NCI-H748 (cell line): ENCODE measurements at regions not wholly inside any gene's neighbourhood (a gene's known extent, or its start where the extent isn't known, plus 50 kb on each side); places are given as distances from the start of the nearest gene placed in this dataset.

ENCODE experiments used
- DNase-seq: peaks from one replicate; lab custom pipeline; 2025; ENCODE audit not compliant: unreplicated experiment; lab: John Stamatoyannopoulos, UW

GRCh38 chr11:15757048-15757698 lies 599.2 kb downstream of the SOX6 start:
- no peak for DNase-seq

- DNase-seq: no peak
Measured at GRCh38 chr11:15758857-15759465, 597.4 kb downstream of the SOX6 start.

GRCh38 chr11:15761235-15761634 lies 595.1 kb downstream of the SOX6 start:
- DNase-seq: no peak

DNA sequence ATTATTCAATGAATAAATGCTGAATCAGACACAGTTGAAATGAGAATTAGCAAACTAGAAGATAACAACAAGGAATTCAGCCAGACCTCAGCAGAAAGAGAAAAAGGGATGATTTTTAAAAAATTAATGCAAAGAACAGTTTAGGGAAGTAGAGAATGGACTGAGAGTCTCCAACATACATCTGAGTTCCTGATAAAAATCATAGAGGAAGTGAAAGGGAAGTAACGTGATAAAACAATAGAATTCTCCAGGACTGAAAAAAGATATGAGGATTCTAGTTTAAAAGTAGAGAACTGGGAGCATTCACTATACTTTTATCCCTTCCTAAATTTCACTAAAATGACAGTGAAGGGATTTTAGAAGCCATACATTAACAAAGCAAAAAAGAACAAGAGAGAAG lies 592.0 kb downstream of the SOX6 start:
- DNase-seq: no peak

GRCh38 chr11:15764948-15765347 lies 591.4 kb downstream of the SOX6 start:
- no peak for DNase-seq

GRCh38 chr11:15765530-15765929 lies 590.8 kb downstream of the SOX6 start:
- no peak for DNase-seq

DNA sequence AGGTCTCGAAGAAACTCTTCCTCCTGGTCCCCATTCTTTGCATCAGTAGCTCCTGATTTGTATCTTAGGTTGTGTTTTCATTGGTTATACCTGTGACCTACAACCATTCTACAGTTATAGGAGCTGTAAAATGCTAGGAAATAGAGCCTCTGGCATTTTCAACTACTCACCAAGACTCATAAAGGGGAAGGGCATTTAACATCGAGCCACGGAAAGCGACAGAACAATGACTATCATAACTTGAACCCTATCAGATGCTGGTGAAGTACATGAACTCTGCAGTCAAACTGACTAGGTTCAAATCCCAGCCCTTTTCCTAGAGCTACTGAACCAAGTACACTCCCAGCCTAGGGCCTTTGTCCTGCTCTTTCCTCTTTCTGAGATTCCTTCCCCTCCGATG lies 588.0 kb downstream of the SOX6 start:
- no peak for DNase-seq

DNA sequence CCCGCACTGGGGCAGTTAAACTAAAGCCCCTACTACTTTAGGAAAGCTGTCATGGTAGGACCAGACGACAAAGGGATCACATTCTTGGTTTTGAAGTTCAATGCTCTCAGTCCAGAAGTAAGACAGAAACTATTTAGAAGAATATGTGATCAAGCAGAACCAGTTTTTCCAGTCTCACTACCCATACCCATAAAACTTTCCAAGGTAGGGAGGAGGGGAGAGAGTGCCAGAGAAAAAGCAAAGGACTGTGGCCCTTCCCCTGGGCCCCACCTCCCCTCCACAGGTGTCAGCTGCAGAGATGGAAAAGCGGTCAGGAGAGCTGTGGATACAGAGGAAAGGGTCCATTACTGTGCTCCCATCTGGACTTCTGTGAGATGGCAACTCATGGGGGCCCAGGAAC lies 587.1 kb downstream of the SOX6 start:
- peak; percentile 12 for DNase-seq

- peak; percentile 42 for DNase-seq
Measured at GRCh38 chr11:15770798-15771414, 585.4 kb downstream of the SOX6 start.

GRCh38 chr11:15772547-15772946 lies 583.8 kb downstream of the SOX6 start:
- no peak for DNase-seq

- DNase-seq: no peak
Measured at GRCh38 chr11:15772981-15773380, 583.4 kb downstream of the SOX6 start.

GRCh38 chr11:15773476-15774387 lies 582.6 kb downstream of the SOX6 start:
- DNase-seq: no peak

- DNase-seq: no peak
Measured at GRCh38 chr11:15774388-15774939, 581.9 kb downstream of the SOX6 start.

- no peak for DNase-seq
Measured at GRCh38 chr11:15775015-15775541, 581.3 kb downstream of the SOX6 start.

DNA sequence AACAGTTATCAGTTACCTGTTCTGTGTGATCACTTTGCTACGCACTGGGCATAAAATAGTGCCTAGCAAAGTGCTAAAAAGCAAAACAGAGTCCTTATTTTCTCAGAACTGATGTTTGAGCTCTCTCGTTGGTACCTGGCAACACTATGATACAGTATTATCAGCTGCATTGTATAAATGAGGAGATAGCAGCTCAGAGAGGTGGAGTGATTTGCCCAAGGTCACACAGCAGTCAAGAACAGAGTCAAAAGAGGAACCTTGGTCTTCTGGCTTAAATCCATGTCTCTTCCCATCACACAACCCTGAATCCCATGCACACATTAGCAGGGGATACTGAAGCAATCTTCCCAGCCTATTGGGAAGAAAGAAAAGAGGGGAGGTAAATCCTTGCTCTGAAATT lies 580.5 kb downstream of the SOX6 start:
- no peak for DNase-seq

GRCh38 chr11:15776366-15776765 lies 580.0 kb downstream of the SOX6 start:
- no peak for DNase-seq

DNA sequence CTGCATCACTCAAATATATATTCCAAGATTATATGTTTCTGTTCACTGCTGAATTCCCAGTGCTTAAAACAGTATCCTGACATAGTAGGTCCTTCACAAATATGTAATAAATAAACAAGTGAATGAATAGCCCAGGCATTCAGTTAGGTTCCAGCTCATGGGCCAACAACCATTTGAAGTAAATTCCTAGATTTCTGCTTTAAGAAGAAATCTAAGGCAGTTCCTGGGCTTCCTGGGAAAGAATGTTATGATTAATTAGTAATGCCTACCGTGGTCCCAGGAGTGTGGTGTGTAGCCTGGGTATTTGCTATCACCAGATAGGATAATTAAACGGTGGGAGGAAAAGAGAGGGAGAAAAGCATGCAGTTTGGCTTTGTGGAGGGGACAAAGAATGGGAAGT lies 576.8 kb downstream of the SOX6 start:
- no peak for DNase-seq

GRCh38 chr11:15780382-15780781 lies 576.0 kb downstream of the SOX6 start:
- no peak for DNase-seq

- no peak for DNase-seq
Measured at GRCh38 chr11:15780837-15781236, 575.5 kb downstream of the SOX6 start.

- DNase-seq: no peak
Measured at GRCh38 chr11:15783619-15784018, 572.7 kb downstream of the SOX6 start.
